ENCODE measurements at regions not wholly inside any gene's neighbourhood (a gene's known extent, or its start where the extent isn't known, plus 50 kb on each side); places are given as distances from the start of the nearest gene placed in this dataset.

GRCh38 chr2:102078773-102079172 lies 63.8 kb upstream of the IL1R1 start:
- ChIA-PET CTCF (no interaction called here), POLR2A (no interaction called here)
- DNase-seq (ENCODE audit: low read depth, low spot score) (no peak), ATAC-seq (no peak)
- in situ Hi-C loops (cut with HindIII; ENCODE audit: low pct_unique_long_range_greater_than_20kb, low sequenced_read_pairs) (no loop called here), intact Hi-C loops (cut with micrococcal nuclease; ENCODE audit: unreplicated experiment) (no loop called here)
- H3K4me1 ChIP-seq (ENCODE audit: control insufficient read depth, insufficient read depth, low read length), result no peaks in the 10 kb centered on the region
- no peak overlapping the region for H3K27ac ChIP-seq (ENCODE audit: low read length)
- no peaks in the 10 kb centered on the region for H3K9me3 ChIP-seq (ENCODE audit: control insufficient read depth, insufficient read depth, low read depth, low read length)
- no peaks in the 10 kb centered on the region for H3K27me3 ChIP-seq (ENCODE audit: control insufficient read depth, insufficient read depth, low read length)
- no peaks in the 10 kb centered on the region for H3K36me3 ChIP-seq (ENCODE audit: control insufficient read depth, insufficient read depth, low read length)
- no TSS peak for BruUV-seq (replicated peaks)
- TF ChIP-seq CTCF (IDR thresholded peaks at IDR 0.05) (no peak), POLR2AphosphoS5 (IDR thresholded peaks at IDR 0.05; ENCODE audit: low read depth, low read length) (no peak), TCF7L2 (IDR thresholded peaks at IDR 0.05; ENCODE audit: low read depth, low read length) (no peak), REST (IDR thresholded peaks at IDR 0.05; ENCODE audit: insufficient read depth in 1 of 2, low read depth in 2 of 2, low read length in 1 of 2) (no peak), SIN3A (IDR thresholded peaks at IDR 0.05; ENCODE audit: borderline replicate concordance, insufficient read depth, low read depth, low read length) (no peak)
- no peak overlapping the region for H3K4me3 ChIP-seq (ENCODE audit: low read depth in 2 of 2, low read length in 2 of 2)

- in situ Hi-C loops (cut with HindIII; ENCODE audit: low pct_unique_long_range_greater_than_20kb, low sequenced_read_pairs) (no loop called here), intact Hi-C loops (cut with micrococcal nuclease; ENCODE audit: unreplicated experiment) (no loop called here)
- TF ChIP-seq REST (IDR thresholded peaks at IDR 0.05; ENCODE audit: insufficient read depth in 1 of 2, low read depth in 2 of 2, low read length in 1 of 2), result no peak
- TF ChIP-seq TCF7L2 (IDR thresholded peaks at IDR 0.05; ENCODE audit: low read depth, low read length), result no peak
- no peak for TF ChIP-seq POLR2AphosphoS5 (IDR thresholded peaks at IDR 0.05; ENCODE audit: low read depth, low read length)
- no peak for TF ChIP-seq CTCF (IDR thresholded peaks at IDR 0.05)
- no peak for TF ChIP-seq SIN3A (IDR thresholded peaks at IDR 0.05; ENCODE audit: borderline replicate concordance, insufficient read depth, low read depth, low read length)
- Histone ChIP-seq H3K27me3 (ENCODE audit: control insufficient read depth, insufficient read depth, low read length) (no peaks in the 10 kb centered on the region; the same call in 1 of the 2 replicates), H3K36me3 (ENCODE audit: control insufficient read depth, insufficient read depth, low read length) (no peaks in the 10 kb centered on the region), H3K9me3 (ENCODE audit: control insufficient read depth, insufficient read depth, low read depth, low read length) (no peaks in the 10 kb centered on the region), H3K4me1 (ENCODE audit: control insufficient read depth, insufficient read depth, low read length) (no peaks in the 10 kb centered on the region), H3K4me3 (ENCODE audit: low read depth in 2 of 2, low read length in 2 of 2) (no peak overlapping the region), H3K27ac (ENCODE audit: low read length) (no peak overlapping the region)
- POLR2A ChIA-PET, result no interaction called here
- CTCF ChIA-PET, result no interaction called here
- BruUV-seq (replicated peaks), result no TSS peak
- ATAC-seq (no peak), DNase-seq (ENCODE audit: low read depth, low spot score) (no peak)
These were observed 61.9 kb upstream of the IL1R1 start for GRCh38 chr2:102080451-102081242.
